Muscle layer of duodenum (tissue), 2 donors: ENCODE measurements at regions not wholly inside any gene's neighbourhood (a gene's known extent, or its start where the extent isn't known, plus 50 kb on each side); places are given as distances from the start of the nearest gene placed in this dataset.

Experiments used
- H3K27ac ChIP-seq: one replicate; pipeline ENCODE4 v1.7.0; 2013; ENCODE audit warnings: mild to moderate bottlenecking, low read length
- H3K27me3 ChIP-seq: one replicate; pipeline ENCODE4 v1.7.0; 2013; ENCODE audit warnings: low read depth, mild to moderate bottlenecking, control low read depth, low read length
- H3K36me3 ChIP-seq, 2 donors: one replicate each; pipeline ENCODE4 v1.7.0; 2013; ENCODE audit warnings: low read length in 2 of 2, control low read depth in 1 of 2, mild to moderate bottlenecking in 1 of 2; ENCODE audit not compliant: insufficient read depth in 2 of 2, control insufficient read depth in 1 of 2
- H3K4me1 ChIP-seq, 2 donors: one replicate each; pipeline ENCODE4 v1.7.0; 2013; ENCODE audit warnings: low read length in 2 of 2, mild to moderate bottlenecking in 2 of 2, control low read depth in 1 of 2, moderate library complexity in 1 of 2; ENCODE audit not compliant: insufficient read depth in 2 of 2, control insufficient read depth in 1 of 2
- H3K4me3 ChIP-seq, 2 donors: one replicate each; pipeline ENCODE4 v1.7.0; 2013; ENCODE audit warnings: low read length in 2 of 2, low read depth in 1 of 2, mild to moderate bottlenecking in 1 of 2
- H3K9me3 ChIP-seq, 2 donors: one replicate each; pipeline ENCODE4 v1.7.0; 2013; ENCODE audit warnings: low read length in 2 of 2, control low read depth in 1 of 2, mild to moderate bottlenecking in 1 of 2; ENCODE audit not compliant: control insufficient read depth in 1 of 2
- donor health status: healthy.

GRCh38 chr15:94053626-94054025 lies 177.7 kb upstream of the MCTP2 start:
- Histone ChIP-seq H3K36me3 (no peaks in the 10 kb centered on the region), H3K4me3 (no peak overlapping the region), H3K9me3 (no peaks in the 10 kb centered on the region), H3K27ac (no peak overlapping the region), H3K4me1 (no peaks in the 10 kb centered on the region), H3K27me3 (no peaks in the 10 kb centered on the region)

- Histone ChIP-seq H3K9me3 (no peaks in the 10 kb centered on the region), H3K4me3 (no peak overlapping the region), H3K4me1 (no peaks in the 10 kb centered on the region), H3K27ac (no peak overlapping the region), H3K27me3 (no peaks in the 10 kb centered on the region), H3K36me3 (no peaks in the 10 kb centered on the region)
Observed at GRCh38 chr15:94052711-94053110, 178.7 kb upstream of the MCTP2 start.

- no peak overlapping the region for H3K4me3 ChIP-seq
Observed at GRCh38 chr15:94047566-94047965, 183.8 kb upstream of the MCTP2 start.

GRCh38 chr15:94042180-94042928 lies 189.0 kb upstream of the MCTP2 start:
- Histone ChIP-seq H3K4me1 (no peaks in the 10 kb centered on the region), H3K27me3 (no peaks in the 10 kb centered on the region), H3K9me3 (no peaks in the 10 kb centered on the region), H3K27ac (no peak overlapping the region), H3K36me3 (no peaks in the 10 kb centered on the region), H3K4me3 (no peak overlapping the region)

More at GRCh38 chr15:94047566-94047965, 183.8 kb upstream of the MCTP2 start:
- Histone ChIP-seq H3K9me3 (no peaks in the 10 kb centered on the region), H3K36me3 (no peaks in the 10 kb centered on the region), H3K27ac (no peak overlapping the region), H3K4me1 (no peaks in the 10 kb centered on the region), H3K27me3 (no peaks in the 10 kb centered on the region)

GRCh38 chr15:94041746-94042145 lies 189.6 kb upstream of the MCTP2 start:
- H3K9me3 ChIP-seq = no peaks in the 10 kb centered on the region
- no peaks in the 10 kb centered on the region for H3K36me3 ChIP-seq
- H3K27me3 ChIP-seq = no peaks in the 10 kb centered on the region
- H3K4me3 ChIP-seq = no peak overlapping the region
- H3K4me1 ChIP-seq = no peaks in the 10 kb centered on the region
- H3K27ac ChIP-seq = no peak overlapping the region

- H3K4me3 ChIP-seq = no peak overlapping the region
- H3K4me1 ChIP-seq = no peaks in the 10 kb centered on the region
- no peaks in the 10 kb centered on the region for H3K9me3 ChIP-seq
- no peaks in the 10 kb centered on the region for H3K27me3 ChIP-seq
- H3K27ac ChIP-seq = no peak overlapping the region
- H3K36me3 ChIP-seq = no peaks in the 10 kb centered on the region
Observed at GRCh38 chr15:94040541-94041248, 190.7 kb upstream of the MCTP2 start.

- Histone ChIP-seq H3K9me3 (no peaks in the 10 kb centered on the region), H3K4me1 (peaks cover 0 to 9% of the 10 kb centered on the region in 2 donors), H3K36me3 (no peaks in the 10 kb centered on the region), H3K27ac (no peak overlapping the region), H3K27me3 (no peaks in the 10 kb centered on the region), H3K4me3 (no peak overlapping the region)
Observed at GRCh38 chr15:94036156-94036555, 195.2 kb upstream of the MCTP2 start.

GRCh38 chr15:94033683-94034020 lies 197.7 kb upstream of the MCTP2 start:
- Histone ChIP-seq H3K4me1 (peaks cover 0 to 16% of the 10 kb centered on the region in 2 donors), H3K27me3 (no peaks in the 10 kb centered on the region), H3K4me3 (no peak overlapping the region), H3K36me3 (no peaks in the 10 kb centered on the region), H3K27ac (no peak overlapping the region), H3K9me3 (no peaks in the 10 kb centered on the region)

GRCh38 chr15:94033014-94033682 lies 198.2 kb upstream of the MCTP2 start:
- Histone ChIP-seq H3K4me3 (no peak overlapping the region), H3K36me3 (no peaks in the 10 kb centered on the region), H3K27me3 (no peaks in the 10 kb centered on the region), H3K4me1 (peaks cover 0 to 16% of the 10 kb centered on the region in 2 donors), H3K9me3 (no peaks in the 10 kb centered on the region), H3K27ac (no peak overlapping the region)

- Histone ChIP-seq H3K36me3 (no peaks in the 10 kb centered on the region), H3K4me1 (peaks cover 0 to 16% of the 10 kb centered on the region in 2 donors), H3K27ac (no peak overlapping the region), H3K4me3 (no peak overlapping the region), H3K9me3 (no peaks in the 10 kb centered on the region), H3K27me3 (no peaks in the 10 kb centered on the region)
Observed at GRCh38 chr15:94032571-94032970, 198.8 kb upstream of the MCTP2 start.

GRCh38 chr15:94031072-94031471 lies 200.3 kb upstream of the MCTP2 start:
- no peak overlapping the region for H3K27ac ChIP-seq

More at GRCh38 chr15:94031072-94031471, 200.3 kb upstream of the MCTP2 start:
- no peak overlapping the region for H3K4me3 ChIP-seq
- no peaks in the 10 kb centered on the region for H3K9me3 ChIP-seq
- H3K4me1 ChIP-seq = peaks cover 9 to 27% of the 10 kb centered on the region in 2 donors
- no peaks in the 10 kb centered on the region for H3K36me3 ChIP-seq
- no peaks in the 10 kb centered on the region for H3K27me3 ChIP-seq
